ENCODE measurements at regions not wholly inside any gene's neighbourhood (a gene's known extent, or its start where the extent isn't known, plus 50 kb on each side); places are given as distances from the start of the nearest gene placed in this dataset.

DNA sequence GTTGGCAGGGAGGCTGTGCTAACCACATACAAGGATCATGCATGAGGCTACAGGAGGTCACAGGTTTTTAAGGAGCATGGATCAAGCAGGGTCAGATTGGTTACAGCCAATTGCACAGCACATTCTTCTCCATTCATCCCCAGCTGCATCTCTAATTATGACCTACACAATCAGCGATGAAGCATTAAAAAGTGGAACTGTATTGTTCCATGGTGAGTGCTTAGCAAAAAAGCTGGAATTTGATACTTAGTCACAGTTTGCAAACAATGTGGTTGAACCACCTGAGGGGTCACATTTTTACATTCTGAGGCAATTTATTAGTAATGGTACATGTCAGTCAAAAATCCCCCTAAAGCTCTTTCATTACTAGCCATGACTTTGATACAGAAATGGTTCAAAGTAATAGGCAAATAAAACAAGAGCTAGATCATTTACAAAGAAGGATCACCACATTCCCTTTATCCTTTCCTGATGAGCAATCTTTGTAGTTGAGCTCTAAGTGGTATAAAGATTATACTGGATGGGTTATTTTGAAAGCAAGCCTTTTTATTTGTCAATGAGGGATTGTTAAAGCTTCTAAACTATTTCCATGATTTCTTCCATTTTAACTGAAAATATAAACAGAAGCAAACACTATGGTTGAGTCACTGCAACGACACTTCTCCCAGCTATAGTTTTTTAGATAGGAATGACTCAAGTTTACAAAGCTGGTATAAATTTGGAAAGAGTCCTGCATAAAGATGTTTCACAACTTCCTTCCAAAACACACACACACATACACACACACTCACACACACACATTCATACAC lies 217.8 kb upstream of the SEMA3A start:
- no peak overlapping the region for H3K4me3 ChIP-seq
- peak; percentile 41 for DNase-seq (ENCODE audit: low spot score)
- H3K27ac ChIP-seq = no peak overlapping the region
- H3F3A ChIP-seq (ENCODE audit: low read depth) = no peaks in the 10 kb centered on the region
- Mint-ChIP-seq H3K4me1 (peaks cover 28% of the 10 kb centered on the region), H3K36me3 (peaks cover 7% of the 10 kb centered on the region), H3K4me3 (peak overlapping the region; percentile 12), H3K27ac (peak overlapping the region; percentile 82), H3K9me3 (peaks cover 27% of the 10 kb centered on the region), H3K27me3 (ENCODE audit: insufficient read depth, low read depth) (no peaks in the 10 kb centered on the region)
- no peaks in the 10 kb centered on the region for H4K20me1 ChIP-seq (ENCODE audit: low read depth)
- TF ChIP-seq EZH2phosphoT487 (IDR thresholded peaks at IDR 0.05) (no peak), EZH2 (IDR thresholded peaks at IDR 0.05) (no peak)
- TF ChIP-seq, protein P1, sequence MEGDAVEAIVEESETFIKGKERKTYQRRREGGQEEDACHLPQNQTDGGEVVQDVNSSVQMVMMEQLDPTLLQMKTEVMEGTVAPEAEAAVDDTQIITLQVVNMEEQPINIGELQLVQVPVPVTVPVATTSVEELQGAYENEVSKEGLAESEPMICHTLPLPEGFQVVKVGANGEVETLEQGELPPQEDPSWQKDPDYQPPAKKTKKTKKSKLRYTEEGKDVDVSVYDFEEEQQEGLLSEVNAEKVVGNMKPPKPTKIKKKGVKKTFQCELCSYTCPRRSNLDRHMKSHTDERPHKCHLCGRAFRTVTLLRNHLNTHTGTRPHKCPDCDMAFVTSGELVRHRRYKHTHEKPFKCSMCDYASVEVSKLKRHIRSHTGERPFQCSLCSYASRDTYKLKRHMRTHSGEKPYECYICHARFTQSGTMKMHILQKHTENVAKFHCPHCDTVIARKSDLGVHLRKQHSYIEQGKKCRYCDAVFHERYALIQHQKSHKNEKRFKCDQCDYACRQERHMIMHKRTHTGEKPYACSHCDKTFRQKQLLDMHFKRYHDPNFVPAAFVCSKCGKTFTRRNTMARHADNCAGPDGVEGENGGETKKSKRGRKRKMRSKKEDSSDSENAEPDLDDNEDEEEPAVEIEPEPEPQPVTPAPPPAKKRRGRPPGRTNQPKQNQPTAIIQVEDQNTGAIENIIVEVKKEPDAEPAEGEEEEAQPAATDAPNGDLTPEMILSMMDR (IDR thresholded peaks at IDR 0.05) = no peak
- no peak overlapping the region for H3K4me2 ChIP-seq
- H3K27me3 ChIP-seq = no peaks in the 10 kb centered on the region
- no peaks in the 10 kb centered on the region for H3K36me3 ChIP-seq
- H3K79me2 ChIP-seq (ENCODE audit: low read depth) = no peaks in the 10 kb centered on the region
- H3K4me1 ChIP-seq = peaks cover 8% of the 10 kb centered on the region
- H2AFZ ChIP-seq (replicated peaks) = no peak overlapping the region
- no peaks in the 10 kb centered on the region for H3K9me3 ChIP-seq (ENCODE audit: low read depth)
- no peak overlapping the region for H3K9ac ChIP-seq

DNA sequence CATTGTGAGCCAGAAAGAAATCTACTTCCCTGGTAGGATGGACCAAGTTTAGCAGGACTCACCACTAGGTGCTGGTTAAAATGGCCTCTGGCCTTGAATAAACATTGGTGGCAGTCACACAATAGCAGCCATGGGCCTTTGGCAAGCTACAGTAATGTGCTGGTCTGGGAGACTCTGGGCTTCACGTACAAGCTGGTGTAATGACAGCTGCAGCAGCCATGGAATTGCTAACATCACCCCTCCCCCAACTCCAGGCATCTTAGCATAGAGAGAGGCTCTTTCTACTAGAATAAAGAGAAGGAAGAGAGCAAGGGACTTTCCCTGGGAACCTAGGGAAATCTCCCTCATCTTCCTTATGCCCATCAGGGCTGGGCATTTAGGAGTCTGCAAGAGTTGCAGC lies 205.1 kb upstream of the SEMA3A start:
- H4K20me1 ChIP-seq (ENCODE audit: low read depth) = no peaks in the 10 kb centered on the region
- no peak for TF ChIP-seq EZH2 (IDR thresholded peaks at IDR 0.05)
- H3K4me2 ChIP-seq = no peak overlapping the region
- H3K27ac ChIP-seq = no peak overlapping the region
- H2AFZ ChIP-seq (replicated peaks) = no peak overlapping the region
- no peaks in the 10 kb centered on the region for H3K27me3 ChIP-seq
- no peaks in the 10 kb centered on the region for H3K36me3 ChIP-seq
- Mint-ChIP-seq H3K27me3 (ENCODE audit: insufficient read depth, low read depth) (peaks cover 6% of the 10 kb centered on the region), H3K4me3 (no peak overlapping the region), H3K36me3 (peaks cover 14% of the 10 kb centered on the region), H3K9me3 (peaks cover 44% of the 10 kb centered on the region), H3K4me1 (peaks cover 9% of the 10 kb centered on the region), H3K27ac (peak overlapping the region; percentile 42)
- no peaks in the 10 kb centered on the region for H3F3A ChIP-seq (ENCODE audit: low read depth)
- H3K79me2 ChIP-seq (ENCODE audit: low read depth) = no peaks in the 10 kb centered on the region
- DNase-seq (ENCODE audit: low spot score) = peak; percentile 16
- H3K4me1 ChIP-seq = no peaks in the 10 kb centered on the region
- H3K9me3 ChIP-seq (ENCODE audit: low read depth) = peaks cover 10% of the 10 kb centered on the region
- H3K9ac ChIP-seq = no peak overlapping the region
- no peak overlapping the region for H3K4me3 ChIP-seq

DNA sequence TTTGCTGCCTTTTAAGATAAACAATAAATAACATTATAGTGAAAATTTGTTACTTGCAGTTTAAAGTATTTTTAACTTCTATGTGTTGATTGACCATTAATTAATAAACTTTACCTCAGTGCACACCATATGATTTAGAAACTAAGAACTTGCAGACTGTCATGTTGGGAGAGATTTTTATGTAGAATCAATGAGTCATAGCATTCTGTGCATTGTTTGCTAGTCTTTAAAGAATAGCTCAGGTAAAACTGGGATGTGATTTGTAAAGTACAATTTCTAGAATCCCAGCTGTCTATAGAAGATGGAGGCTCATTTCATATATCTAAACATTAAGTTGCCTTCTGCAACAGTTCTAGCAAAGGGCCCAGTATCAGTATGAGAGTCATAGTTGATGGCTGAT lies 199.6 kb upstream of the SEMA3A start:
- no peak overlapping the region for H3K27ac ChIP-seq

DNA sequence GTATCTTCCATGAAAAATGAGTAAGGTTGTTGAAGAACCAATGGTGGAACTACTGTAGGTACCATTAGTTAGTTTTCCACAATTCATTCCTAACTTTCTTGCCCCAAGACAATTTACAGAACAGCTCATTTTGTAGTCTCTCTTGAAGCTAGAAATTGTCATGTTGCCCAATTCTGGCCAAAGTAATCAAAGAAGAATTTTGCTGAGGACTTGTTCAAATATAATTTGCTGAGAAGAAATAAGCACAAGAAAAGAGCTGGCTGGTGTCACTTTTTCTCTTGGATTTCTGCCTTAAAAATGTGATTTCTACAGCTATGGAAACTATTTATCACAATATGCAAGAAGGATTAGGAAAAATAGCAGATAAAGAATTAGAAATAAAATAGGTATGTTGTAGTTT lies 199.2 kb upstream of the SEMA3A start:
- Histone ChIP-seq H3K27ac (no peak overlapping the region), H3K4me2 (no peak overlapping the region), H4K20me1 (ENCODE audit: low read depth) (no peaks in the 10 kb centered on the region), H3F3A (ENCODE audit: low read depth) (no peaks in the 10 kb centered on the region), H3K27me3 (no peaks in the 10 kb centered on the region), H3K9ac (no peak overlapping the region), H2AFZ (replicated peaks) (no peak overlapping the region), H3K4me3 (no peak overlapping the region), H3K79me2 (ENCODE audit: low read depth) (no peaks in the 10 kb centered on the region), H3K36me3 (no peaks in the 10 kb centered on the region), H3K4me1 (no peaks in the 10 kb centered on the region), H3K9me3 (ENCODE audit: low read depth) (no peaks in the 10 kb centered on the region)
- peaks cover 3% of the 10 kb centered on the region for H3K27me3 Mint-ChIP-seq (ENCODE audit: insufficient read depth, low read depth)
- no peak for DNase-seq (ENCODE audit: low spot score)
- peaks cover under 1% of the 10 kb centered on the region for H3K4me1 Mint-ChIP-seq
- TF ChIP-seq, protein P1 (IDR thresholded peaks at IDR 0.05) = no peak
- TF ChIP-seq EZH2phosphoT487 (IDR thresholded peaks at IDR 0.05) (no peak), EZH2 (IDR thresholded peaks at IDR 0.05) (no peak)
- no peak overlapping the region for H3K27ac Mint-ChIP-seq
- H3K9me3 Mint-ChIP-seq = no peaks in the 10 kb centered on the region
- H3K4me3 Mint-ChIP-seq = no peak overlapping the region
- peaks cover 2% of the 10 kb centered on the region for H3K36me3 Mint-ChIP-seq

More for the DNA sequence above, 199.6 kb upstream of the SEMA3A start:
- Histone ChIP-seq H3K79me2 (ENCODE audit: low read depth) (no peaks in the 10 kb centered on the region), H3K4me1 (no peaks in the 10 kb centered on the region), H3F3A (ENCODE audit: low read depth) (no peaks in the 10 kb centered on the region), H3K9me3 (ENCODE audit: low read depth) (no peaks in the 10 kb centered on the region), H3K4me3 (no peak overlapping the region), H3K4me2 (no peak overlapping the region), H3K27me3 (no peaks in the 10 kb centered on the region), H4K20me1 (ENCODE audit: low read depth) (no peaks in the 10 kb centered on the region), H3K9ac (no peak overlapping the region), H2AFZ (replicated peaks) (no peak overlapping the region), H3K36me3 (no peaks in the 10 kb centered on the region)
- TF ChIP-seq, protein P1 (IDR thresholded peaks at IDR 0.05) = no peak
- H3K27ac Mint-ChIP-seq = no peak overlapping the region
- DNase-seq (ENCODE audit: low spot score) = no peak
- peaks cover 2% of the 10 kb centered on the region for H3K36me3 Mint-ChIP-seq
- H3K4me3 Mint-ChIP-seq = no peak overlapping the region
- peaks cover under 1% of the 10 kb centered on the region for H3K9me3 Mint-ChIP-seq
- H3K4me1 Mint-ChIP-seq = peaks cover 4% of the 10 kb centered on the region
- H3K27me3 Mint-ChIP-seq (ENCODE audit: insufficient read depth, low read depth) = peaks cover 3% of the 10 kb centered on the region

Measured in neural progenitor cell (in vitro differentiated cells).